A549 (cell line): ENCODE measurements at regions not wholly inside any gene's neighbourhood (a gene's known extent, or its start where the extent isn't known, plus 50 kb on each side); places are given as distances from the start of the nearest gene placed in this dataset.

ENCODE experiments used
- CBX2 ChIP-seq: fragments of 200-600 bp; sonication (generic); IDR thresholded peaks from 2 replicates; pipeline ENCODE4 v1.6.1; 2016; ENCODE audit warnings: low read depth, mild to moderate bottlenecking, borderline replicate concordance
- CHD4 ChIP-seq: fragments of 200-600 bp; sonication (generic); IDR thresholded peaks from 2 replicates; pipeline ENCODE4 v1.6.1; 2016; ENCODE audit warnings: antibody characterized with exemption, mild to moderate bottlenecking, borderline replicate concordance
- CTCF ChIP-seq: fragments of >200 bp; sonication (Bioruptor Twin); formaldehyde crosslinking; IDR thresholded peaks from 3 replicates; pipeline ENCODE4 v1.5.1; 2016
- EHMT2 ChIP-seq: fragments of 200-600 bp; sonication (generic); IDR thresholded peaks from 2 replicates; pipeline ENCODE4 v1.6.1; 2016; ENCODE audit warnings: antibody characterized with exemption, low read depth, mild to moderate bottlenecking, moderate library complexity
- HEYL ChIP-seq: fragments of 250-450 bp; sonication (Bioruptor Pico); IDR thresholded peaks from 2 replicates; pipeline ENCODE4 v1.8.0; 2021; ENCODE audit warnings: mild to moderate bottlenecking, moderate library complexity
- POLR2A ChIP-seq: IDR thresholded peaks from 2 replicates; pipeline ENCODE4 v1.6.1; 2012; ENCODE audit warnings: mild to moderate bottlenecking, low read length
- RFX5 ChIP-seq: fragments of 450-650 bp; IDR thresholded peaks from 2 replicates; pipeline ENCODE4 v1.7.1; 2014; ENCODE audit warnings: antibody characterized with exemption, mild to moderate bottlenecking, moderate library complexity

GRCh38 chr1:222187566-222188332 is 360.2 kb downstream of the HHIPL2 start:
- TF ChIP-seq CHD4, result no peak
- no peak for TF ChIP-seq CTCF
- no peak for TF ChIP-seq POLR2A
- no peak for TF ChIP-seq EHMT2
- TF ChIP-seq HEYL (CRISPR knock-in tag), result no peak
- TF ChIP-seq CBX2, result no peak
- TF ChIP-seq RFX5, result no peak
